ENCODE measurements at regions not wholly inside any gene's neighbourhood (a gene's known extent, or its start where the extent isn't known, plus 50 kb on each side); places are given as distances from the start of the nearest gene placed in this dataset.

GRCh38 chr12:88790231-88790630 lies 210.0 kb upstream of the KITLG start:
- TF ChIP-seq, protein P1, sequence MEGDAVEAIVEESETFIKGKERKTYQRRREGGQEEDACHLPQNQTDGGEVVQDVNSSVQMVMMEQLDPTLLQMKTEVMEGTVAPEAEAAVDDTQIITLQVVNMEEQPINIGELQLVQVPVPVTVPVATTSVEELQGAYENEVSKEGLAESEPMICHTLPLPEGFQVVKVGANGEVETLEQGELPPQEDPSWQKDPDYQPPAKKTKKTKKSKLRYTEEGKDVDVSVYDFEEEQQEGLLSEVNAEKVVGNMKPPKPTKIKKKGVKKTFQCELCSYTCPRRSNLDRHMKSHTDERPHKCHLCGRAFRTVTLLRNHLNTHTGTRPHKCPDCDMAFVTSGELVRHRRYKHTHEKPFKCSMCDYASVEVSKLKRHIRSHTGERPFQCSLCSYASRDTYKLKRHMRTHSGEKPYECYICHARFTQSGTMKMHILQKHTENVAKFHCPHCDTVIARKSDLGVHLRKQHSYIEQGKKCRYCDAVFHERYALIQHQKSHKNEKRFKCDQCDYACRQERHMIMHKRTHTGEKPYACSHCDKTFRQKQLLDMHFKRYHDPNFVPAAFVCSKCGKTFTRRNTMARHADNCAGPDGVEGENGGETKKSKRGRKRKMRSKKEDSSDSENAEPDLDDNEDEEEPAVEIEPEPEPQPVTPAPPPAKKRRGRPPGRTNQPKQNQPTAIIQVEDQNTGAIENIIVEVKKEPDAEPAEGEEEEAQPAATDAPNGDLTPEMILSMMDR (IDR thresholded peaks at IDR 0.05), result no peak
- no peak overlapping the region for H3K4me3 Mint-ChIP-seq (ENCODE audit: unreplicated experiment)
- H3K36me3 Mint-ChIP-seq (ENCODE audit: unreplicated experiment), result no peaks in the 10 kb centered on the region
- no peaks in the 10 kb centered on the region for H3K4me1 Mint-ChIP-seq (ENCODE audit: unreplicated experiment)
- peaks cover 19% of the 10 kb centered on the region for H3K9me3 Mint-ChIP-seq (ENCODE audit: unreplicated experiment)
- H3K27me3 Mint-ChIP-seq (ENCODE audit: unreplicated experiment), result no peaks in the 10 kb centered on the region
- H3K27ac Mint-ChIP-seq (ENCODE audit: unreplicated experiment), result no peak overlapping the region
- no peak for DNase-seq (ENCODE audit: extremely low spot score, unreplicated experiment)

GRCh38 chr12:88784166-88784565 lies 203.9 kb upstream of the KITLG start:
- no peak for DNase-seq (ENCODE audit: extremely low spot score, unreplicated experiment)
- Mint-ChIP-seq H3K4me1 (ENCODE audit: unreplicated experiment) (no peaks in the 10 kb centered on the region), H3K27ac (ENCODE audit: unreplicated experiment) (no peak overlapping the region), H3K36me3 (ENCODE audit: unreplicated experiment) (no peaks in the 10 kb centered on the region), H3K9me3 (ENCODE audit: unreplicated experiment) (no peaks in the 10 kb centered on the region), H3K27me3 (ENCODE audit: unreplicated experiment) (no peaks in the 10 kb centered on the region), H3K4me3 (ENCODE audit: unreplicated experiment) (no peak overlapping the region)
- TF ChIP-seq, protein P1 (IDR thresholded peaks at IDR 0.05), result no peak

- peaks cover 2% of the 10 kb centered on the region for H3K27me3 Mint-ChIP-seq (ENCODE audit: unreplicated experiment)
- no peaks in the 10 kb centered on the region for H3K9me3 Mint-ChIP-seq (ENCODE audit: unreplicated experiment)
- DNase-seq (ENCODE audit: extremely low spot score, unreplicated experiment), result no peak
- H3K27ac Mint-ChIP-seq (ENCODE audit: unreplicated experiment), result no peak overlapping the region
- no peak overlapping the region for H3K4me3 Mint-ChIP-seq (ENCODE audit: unreplicated experiment)
- no peaks in the 10 kb centered on the region for H3K36me3 Mint-ChIP-seq (ENCODE audit: unreplicated experiment)
- H3K4me1 Mint-ChIP-seq (ENCODE audit: unreplicated experiment), result peaks cover 3% of the 10 kb centered on the region
- TF ChIP-seq, protein P1 (IDR thresholded peaks at IDR 0.05), result no peak
Observed at GRCh38 chr12:88782351-88782750, 202.1 kb upstream of the KITLG start.

DNA sequence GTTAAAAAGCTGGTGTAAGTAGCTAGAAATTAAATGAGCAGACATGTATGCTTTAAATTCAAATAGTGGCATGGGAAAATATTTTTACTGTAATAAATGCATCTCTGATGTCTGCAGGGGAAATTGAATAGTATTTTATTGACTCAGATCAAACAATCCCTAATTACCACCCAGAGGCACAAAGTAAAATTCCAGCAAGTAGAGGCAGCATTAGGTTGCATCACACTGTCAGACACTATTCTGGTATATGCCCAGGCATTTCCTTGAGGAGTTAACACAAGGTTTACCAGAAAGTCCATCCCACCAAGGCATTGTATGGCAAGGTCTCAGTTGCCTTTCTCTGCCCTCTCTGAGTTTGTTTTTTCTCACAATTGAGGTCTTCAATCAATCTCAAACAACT lies 201.6 kb upstream of the KITLG start:
- peaks cover 3% of the 10 kb centered on the region for H3K4me1 Mint-ChIP-seq (ENCODE audit: unreplicated experiment)
- no peaks in the 10 kb centered on the region for H3K9me3 Mint-ChIP-seq (ENCODE audit: unreplicated experiment)
- H3K27me3 Mint-ChIP-seq (ENCODE audit: unreplicated experiment), result peaks cover 2% of the 10 kb centered on the region
- DNase-seq (ENCODE audit: extremely low spot score, unreplicated experiment), result no peak
- H3K4me3 Mint-ChIP-seq (ENCODE audit: unreplicated experiment), result no peak overlapping the region
- no peaks in the 10 kb centered on the region for H3K36me3 Mint-ChIP-seq (ENCODE audit: unreplicated experiment)
- TF ChIP-seq, protein P1 (IDR thresholded peaks at IDR 0.05), result no peak
- H3K27ac Mint-ChIP-seq (ENCODE audit: unreplicated experiment), result no peak overlapping the region

DNA sequence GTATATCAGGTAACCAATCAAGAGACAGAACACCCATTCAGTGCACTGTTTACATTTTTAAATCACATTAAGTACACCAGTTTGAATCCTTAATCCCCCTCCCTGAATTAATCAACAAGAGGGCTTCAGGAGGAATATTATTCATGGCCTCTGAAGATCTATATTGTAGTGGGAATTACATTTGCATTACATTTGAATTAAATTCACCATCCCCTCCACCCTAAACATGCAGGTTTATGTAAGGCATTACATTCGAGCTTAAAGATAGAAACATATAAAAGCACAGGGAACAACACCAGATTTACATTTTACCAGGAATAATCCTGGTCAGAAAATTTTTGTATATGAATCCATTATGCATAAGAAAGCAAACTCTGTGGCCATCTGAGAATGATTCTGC lies 197.8 kb upstream of the KITLG start:
- TF ChIP-seq, protein P1 (IDR thresholded peaks at IDR 0.05), result no peak
- H3K9me3 Mint-ChIP-seq (ENCODE audit: unreplicated experiment), result no peaks in the 10 kb centered on the region
- no peak for DNase-seq (ENCODE audit: extremely low spot score, unreplicated experiment)
- no peaks in the 10 kb centered on the region for H3K36me3 Mint-ChIP-seq (ENCODE audit: unreplicated experiment)
- H3K4me1 Mint-ChIP-seq (ENCODE audit: unreplicated experiment), result peaks cover 3% of the 10 kb centered on the region
- H3K27ac Mint-ChIP-seq (ENCODE audit: unreplicated experiment), result no peak overlapping the region
- peaks cover 2% of the 10 kb centered on the region for H3K27me3 Mint-ChIP-seq (ENCODE audit: unreplicated experiment)
- no peak overlapping the region for H3K4me3 Mint-ChIP-seq (ENCODE audit: unreplicated experiment)
